ENCODE measurements at regions not wholly inside any gene's neighbourhood (a gene's known extent, or its start where the extent isn't known, plus 50 kb on each side); places are given as distances from the start of the nearest gene placed in this dataset.

- no peak for DNase-seq (ENCODE audit: extremely low read depth, low read depth)
- TF ChIP-seq CTCF (IDR thresholded peaks at IDR 0.05; ENCODE audit: low read depth, low read length) = no peak
Observed at GRCh38 chr16:61576476-61576875, 459.8 kb downstream of the CDH8 start.

- no peak for TF ChIP-seq CTCF (IDR thresholded peaks at IDR 0.05; ENCODE audit: low read depth, low read length)
- no peak for DNase-seq (ENCODE audit: extremely low read depth, low read depth)
Observed at GRCh38 chr16:61575617-61576016, 460.6 kb downstream of the CDH8 start.

GRCh38 chr16:61569028-61569427 is 467.2 kb downstream of the CDH8 start:
- TF ChIP-seq CTCF (IDR thresholded peaks at IDR 0.05; ENCODE audit: low read depth, low read length) = no peak
- DNase-seq (ENCODE audit: extremely low read depth, low read depth) = no peak

GRCh38 chr16:61564716-61565115 is 471.5 kb downstream of the CDH8 start:
- no peak for DNase-seq (ENCODE audit: extremely low read depth, low read depth)

GRCh38 chr16:61555718-61556441 is 480.4 kb downstream of the CDH8 start:
- no peak for TF ChIP-seq CTCF (IDR thresholded peaks at IDR 0.05; ENCODE audit: low read depth, low read length)
- no peak for DNase-seq (ENCODE audit: extremely low read depth, low read depth)

More at GRCh38 chr16:61564716-61565115, 471.5 kb downstream of the CDH8 start:
- no peak for TF ChIP-seq CTCF (IDR thresholded peaks at IDR 0.05; ENCODE audit: low read depth, low read length)

GRCh38 chr16:61549327-61549726 is 486.9 kb downstream of the CDH8 start:
- no peak for DNase-seq (ENCODE audit: extremely low read depth, low read depth)
- TF ChIP-seq CTCF (IDR thresholded peaks at IDR 0.05; ENCODE audit: low read depth, low read length) = no peak

GRCh38 chr16:61547626-61548025 is 488.6 kb downstream of the CDH8 start:
- DNase-seq (ENCODE audit: extremely low read depth, low read depth) = no peak
- no peak for TF ChIP-seq CTCF (IDR thresholded peaks at IDR 0.05; ENCODE audit: low read depth, low read length)
